H9 (cell line): ENCODE measurements at regions not wholly inside any gene's neighbourhood (a gene's known extent, or its start where the extent isn't known, plus 50 kb on each side); places are given as distances from the start of the nearest gene placed in this dataset.
A peak's percentile ranks its signal among the peaks of the same experiment; 100 is the strongest.

Source experiments
- DNase-seq: peaks from one replicate; pipeline ENCODE4 v3.0.0-alpha.2; 2017
- H2AFZ ChIP-seq: one replicate; pipeline ENCODE4 v1.6.1; 2013; ENCODE audit warnings: mild to moderate bottlenecking, low read length, control low read depth, moderate library complexity
- H2AK5ac ChIP-seq: 2 replicates; pipeline ENCODE4 v1.6.1; 2013; ENCODE audit warnings: low read length, control low read depth, mixed read lengths; ENCODE audit not compliant: insufficient read length
- H2BK120ac ChIP-seq: one replicate; pipeline ENCODE4 v1.6.1; 2013; ENCODE audit warnings: low read depth, mild to moderate bottlenecking, low read length, control low read depth, inconsistent platforms; ENCODE audit not compliant: poor library complexity, severe bottlenecking
- H2BK12ac ChIP-seq: 2 replicates; pipeline ENCODE4 v1.6.1; 2013; ENCODE audit warnings: low read length, control low read depth, mixed read lengths, low read depth; ENCODE audit not compliant: insufficient read length
- H2BK15ac ChIP-seq: 2 replicates; pipeline ENCODE4 v1.6.1; 2013; ENCODE audit warnings: low read depth, low read length, control low read depth
- H2BK20ac ChIP-seq: one replicate; pipeline ENCODE4 v1.6.1; 2013; ENCODE audit warnings: low read depth, mild to moderate bottlenecking, low read length, control low read depth, inconsistent platforms; ENCODE audit not compliant: poor library complexity, severe bottlenecking
- H2BK5ac ChIP-seq: 2 replicates; pipeline ENCODE4 v1.6.1; 2013; ENCODE audit warnings: low read length, control low read depth, mixed read lengths; ENCODE audit not compliant: insufficient read length
- H3K14ac ChIP-seq: 2 replicates; pipeline ENCODE4 v1.6.1; 2013; ENCODE audit warnings: low read length, control low read depth; ENCODE audit not compliant: insufficient read depth
- H3K18ac ChIP-seq: 2 replicates; pipeline ENCODE4 v1.6.1; 2013; ENCODE audit warnings: low read depth, mild to moderate bottlenecking, mixed read lengths, low read length, control low read depth; ENCODE audit not compliant: insufficient read length
- H3K23ac ChIP-seq: 2 replicates; pipeline ENCODE4 v1.6.1; 2013; ENCODE audit warnings: low read length, control low read depth, mixed read lengths, low read depth; ENCODE audit not compliant: insufficient read length
- H3K23me2 ChIP-seq: 2 replicates; pipeline ENCODE4 v1.6.1; 2013; ENCODE audit warnings: low read depth, mild to moderate bottlenecking, mixed read lengths, low read length, control low read depth; ENCODE audit not compliant: insufficient read length, poor library complexity, severe bottlenecking
- H3K27ac ChIP-seq: 2 replicates; pipeline ENCODE4 v1.5.1; 2013; ENCODE audit warnings: low read length, control low read depth, mixed read lengths, low read depth; ENCODE audit not compliant: insufficient read length
- H3K27me3 ChIP-seq: 2 replicates; pipeline ENCODE4 v1.6.1; 2013; ENCODE audit warnings: low read length, control low read depth, inconsistent platforms; ENCODE audit not compliant: insufficient read depth
- H3K4ac ChIP-seq: 2 replicates; pipeline ENCODE4 v1.6.1; 2013; ENCODE audit warnings: low read depth, mild to moderate bottlenecking, control low read depth, inconsistent platforms, low read length, moderate library complexity
- H3K4me1 ChIP-seq: 2 replicates; pipeline ENCODE4 v1.6.1; 2013; ENCODE audit warnings: low read length, control low read depth, inconsistent platforms; ENCODE audit not compliant: insufficient read depth
- H3K4me2 ChIP-seq: 2 replicates; pipeline ENCODE4 v1.6.1; 2013; ENCODE audit warnings: low read length, control low read depth, mixed read lengths; ENCODE audit not compliant: insufficient read length, insufficient read depth
- H3K56ac ChIP-seq: 2 replicates; pipeline ENCODE4 v1.6.1; 2013; ENCODE audit warnings: low read depth, mild to moderate bottlenecking, mixed read lengths, low read length, control low read depth; ENCODE audit not compliant: insufficient read length
- H3K79me1 ChIP-seq: 2 replicates; pipeline ENCODE4 v1.6.1; 2013; ENCODE audit warnings: low read depth, mild to moderate bottlenecking, moderate library complexity, low read length, control low read depth, inconsistent platforms; ENCODE audit not compliant: insufficient read depth, poor library complexity, severe bottlenecking
- H3K79me2 ChIP-seq: 2 replicates; pipeline ENCODE4 v1.6.1; 2013; ENCODE audit warnings: low read length, control low read depth, inconsistent platforms; ENCODE audit not compliant: insufficient read depth
- H3K9ac ChIP-seq: 2 replicates; pipeline ENCODE4 v1.6.1; 2013; ENCODE audit warnings: low read length, control low read depth, mixed read lengths; ENCODE audit not compliant: insufficient read length; ENCODE audit errors: extremely low read depth
- H3K9me3 ChIP-seq: one replicate; pipeline ENCODE4 v1.6.1; 2013; ENCODE audit warnings: low read depth, low read length, inconsistent platforms; ENCODE audit not compliant: control insufficient read depth
- H3T11ph ChIP-seq: one replicate; pipeline ENCODE4 v1.6.1; 2013; ENCODE audit warnings: mild to moderate bottlenecking, low read length, control low read depth, inconsistent platforms
- H4K20me1 ChIP-seq: one replicate; pipeline ENCODE4 v1.6.1; 2013; ENCODE audit not compliant: control insufficient read depth, insufficient read length, insufficient read depth
- H4K5ac ChIP-seq: 2 replicates; pipeline ENCODE4 v1.6.1; 2013; ENCODE audit warnings: low read depth, mild to moderate bottlenecking, mixed read lengths, low read length, control low read depth; ENCODE audit not compliant: insufficient read length
- H4K8ac ChIP-seq: replicated peaks from 2 replicates; pipeline ENCODE4 v1.6.1; 2013; ENCODE audit warnings: low read length, control low read depth, mixed read lengths, low read depth; ENCODE audit not compliant: insufficient read length
- H4K91ac ChIP-seq: 2 replicates; pipeline ENCODE4 v1.6.1; 2013; ENCODE audit warnings: low read depth, mild to moderate bottlenecking, moderate library complexity, mixed read lengths, low read length, control low read depth; ENCODE audit not compliant: insufficient read length
- H3K27ac Mint-ChIP-seq, 3 experiments: 2 replicates in 2 of 3; 3 replicates in 1 of 3; pipeline ENCODE4 v1.8.0; 2020 to 2021; ENCODE audit warnings: mixed read lengths in 3 of 3, mild to moderate bottlenecking in 1 of 3, moderate library complexity in 1 of 3
- H3K27me3 Mint-ChIP-seq: 2 replicates; pipeline ENCODE4 v1.8.0; 2021; ENCODE audit warnings: low read depth, mild to moderate bottlenecking, moderate library complexity, mixed read lengths
- H3K36me3 Mint-ChIP-seq, 3 experiments: 2 replicates in 2 of 3; 3 replicates in 1 of 3; pipeline ENCODE4 v1.8.0; 2020 to 2021; ENCODE audit warnings: low read depth in 3 of 3, mixed read lengths in 3 of 3; ENCODE audit not compliant: insufficient read depth in 1 of 3
- H3K4me1 Mint-ChIP-seq, 2 experiments: 2 replicates each; pipeline ENCODE4 v1.8.0; 2020; ENCODE audit warnings: mixed read lengths in 2 of 2
- H3K4me3 Mint-ChIP-seq, 2 experiments: 2 replicates in 1 of 2; 3 replicates in 1 of 2; pipeline ENCODE4 v1.8.0; 2020 to 2021; ENCODE audit warnings: mild to moderate bottlenecking in 2 of 2, mixed read lengths in 2 of 2, moderate library complexity in 1 of 2
- H3K9me3 Mint-ChIP-seq, 2 experiments: 2 replicates in 1 of 2; 3 replicates in 1 of 2; pipeline ENCODE4 v1.8.0; 2020; ENCODE audit warnings: mild to moderate bottlenecking in 2 of 2, mixed read lengths in 2 of 2, moderate library complexity in 1 of 2
- CTCF ChIP-seq: fragments of 200-600 bp; sonication (generic); conservative IDR thresholded peaks from 3 replicates; pipeline ENCODE4 v1.8.0; 2021; ENCODE audit warnings: antibody characterized with exemption, mild to moderate bottlenecking
- WGBS: extraction: QIAGEN DNeasy Blood & Tissue Kit; methylation state at CpG from one replicate; pipeline ENCODE4 v1.1.7; 2013; ENCODE audit warnings: missing lambda C conversion rate, low lambda C conversion rate, mixed read lengths; ENCODE audit not compliant: insufficient read length; ENCODE audit errors: extremely low coverage; 5-methylcytosine and 5-hydroxymethylcytosine counted together

GRCh38 chr4:125808570-125808969 is 493.8 kb downstream of the FAT4 start:
- Histone ChIP-seq H3K23me2 (no peaks in the 10 kb centered on the region), H3K4ac (no peak overlapping the region), H4K20me1 (no peaks in the 10 kb centered on the region), H3K79me1 (no peaks in the 10 kb centered on the region), H2BK5ac (no peak overlapping the region), H2BK20ac (no peak overlapping the region), H3K79me2 (no peaks in the 10 kb centered on the region), H3K9me3 (no peaks in the 10 kb centered on the region), H3K27ac (no peak overlapping the region), H2BK12ac (no peak overlapping the region), H3K4me1 (no peaks in the 10 kb centered on the region; the same call in 1 of the 2 replicates), H3K9ac (no peak overlapping the region), H4K5ac (no peak overlapping the region), H3K18ac (no peak overlapping the region), H3K27me3 (no peaks in the 10 kb centered on the region), H3K14ac (no peak overlapping the region), H2AFZ (peak overlapping the region; percentile 32), H3T11ph (no peak overlapping the region), H3K4me2 (no peak overlapping the region), H4K8ac (no peak overlapping the region), H4K91ac (no peak overlapping the region), H2AK5ac (no peak overlapping the region), H2BK15ac (no peak overlapping the region), H2BK120ac (no peak overlapping the region), H3K56ac (no peak overlapping the region), H3K23ac (no peak overlapping the region)
- Mint-ChIP-seq H3K4me1 (peaks cover 5 to 9% of the 10 kb centered on the region in 2 experiments; a peak in 3 of 4 replicates), H3K4me3 (no peak overlapping the region), H3K27ac (peak overlapping the region in 2 of 3 experiments; percentile 43 to 53; a peak in 2 of 7 replicates), H3K27me3 (no peaks in the 10 kb centered on the region), H3K9me3 (no peaks in the 10 kb centered on the region), H3K36me3 (no peaks in the 10 kb centered on the region)
- WGBS: no CpG with 5 or more reads among the region's 1 CpG
- no peak for DNase-seq
- no peak for TF ChIP-seq CTCF
